ENCODE measurements at regions not wholly inside any gene's neighbourhood (a gene's known extent, or its start where the extent isn't known, plus 50 kb on each side); places are given as distances from the start of the nearest gene placed in this dataset.
A peak's percentile ranks its signal among the peaks of the same experiment; 100 is the strongest.

GRCh38 chr2:217749008-217749407, 253.8 kb downstream of the TNS1 start:
- DNase-seq: peak; percentile 47

- DNase-seq: no peak
Measured at GRCh38 chr2:217746808-217747207, 256.0 kb downstream of the TNS1 start.

GRCh38 chr2:217743966-217744761, 258.6 kb downstream of the TNS1 start:
- DNase-seq: peak; percentile 79

GRCh38 chr2:217743407-217743806, 259.4 kb downstream of the TNS1 start:
- peak; percentile 29 for DNase-seq

- no peak for DNase-seq
Measured at GRCh38 chr2:217742841-217743240, 260.0 kb downstream of the TNS1 start.

- DNase-seq: no peak
Measured at GRCh38 chr2:217742276-217742675, 260.5 kb downstream of the TNS1 start.

GRCh38 chr2:217741381-217741955, 261.3 kb downstream of the TNS1 start:
- peak; percentile 16 for DNase-seq

GRCh38 chr2:217740756-217741155, 262.0 kb downstream of the TNS1 start:
- DNase-seq: peak; percentile 66

- DNase-seq: peak; percentile 44
Measured at GRCh38 chr2:217740178-217740577, 262.6 kb downstream of the TNS1 start.

GRCh38 chr2:217739741-217740140, 263.1 kb downstream of the TNS1 start:
- no peak for DNase-seq

GRCh38 chr2:217738061-217738460, 264.7 kb downstream of the TNS1 start:
- DNase-seq: peak; percentile 7

- peak; percentile 13 for DNase-seq
Measured at GRCh38 chr2:217736776-217737550, 265.8 kb downstream of the TNS1 start.

- DNase-seq: peak; percentile 9
Measured at GRCh38 chr2:217735899-217736298, 266.9 kb downstream of the TNS1 start.

GRCh38 chr2:217735034-217735433, 267.8 kb downstream of the TNS1 start:
- DNase-seq: no peak

- DNase-seq: no peak
Measured at GRCh38 chr2:217733461-217733860, 269.3 kb downstream of the TNS1 start.

GRCh38 chr2:217732992-217733391, 269.8 kb downstream of the TNS1 start:
- peak; percentile 60 for DNase-seq

- DNase-seq: no peak
Measured at GRCh38 chr2:217731805-217732204, 271.0 kb downstream of the TNS1 start.

- peak; percentile 87 for DNase-seq
Measured at GRCh38 chr2:217729421-217730053, 273.3 kb downstream of the TNS1 start.

GRCh38 chr2:217727801-217728200, 275.0 kb downstream of the TNS1 start:
- DNase-seq: no peak

- DNase-seq: no peak
Measured at GRCh38 chr2:217725409-217725808, 277.4 kb downstream of the TNS1 start.

- no peak for DNase-seq
Measured at GRCh38 chr2:217724471-217724870, 278.3 kb downstream of the TNS1 start.

- DNase-seq: no peak
Measured at GRCh38 chr2:217723981-217724380, 278.8 kb downstream of the TNS1 start.

GRCh38 chr2:217722883-217723472, 279.8 kb downstream of the TNS1 start:
- peak; percentile 26 for DNase-seq
